Astrocyte (in vitro differentiated cells and primary cell): ENCODE measurements at regions not wholly inside any gene's neighbourhood (a gene's known extent, or its start where the extent isn't known, plus 50 kb on each side); places are given as distances from the start of the nearest gene placed in this dataset.
"Not testable (repeated sequence)": the region's sequence is repeated elsewhere in the genome, so short reads cannot be mapped to it uniquely, and the experiment has no call there.

Experiments
- EZH2 ChIP-seq: IDR thresholded peaks from 2 replicates; pipeline ENCODE4 v1.6.1; 2012; ENCODE audit warnings: mild to moderate bottlenecking, low read length, inconsistent platforms; ENCODE audit not compliant: insufficient read depth
- TF ChIP-seq, protein P1 (sequence below): IDR thresholded peaks from 2 replicates; pipeline ENCODE4 v1.5.1; 2011; ENCODE audit warnings: low read depth, mild to moderate bottlenecking, inconsistent platforms, low read length, moderate library complexity; ENCODE audit not compliant: insufficient read depth

DNA sequence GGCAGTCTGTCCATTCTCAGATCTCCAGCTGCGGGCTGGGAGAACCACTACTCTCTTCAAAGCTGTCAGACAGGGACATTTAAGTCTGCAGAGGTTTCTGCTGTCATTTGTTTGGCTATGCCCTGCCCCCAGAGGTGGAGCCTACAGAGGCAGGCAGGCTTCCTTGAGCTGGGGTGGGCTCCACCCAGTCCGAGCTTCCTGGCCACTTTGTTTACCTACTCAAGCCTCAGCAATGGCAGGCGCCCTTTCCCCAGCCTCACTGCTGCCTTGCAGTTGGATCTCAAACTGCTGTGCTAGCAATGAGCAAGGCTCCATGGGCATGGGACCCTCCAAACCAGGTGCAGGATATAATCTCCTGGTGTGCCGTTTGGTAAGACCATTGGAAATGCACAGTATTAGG, 1154.5 kb upstream of the ACO1 start:
- TF ChIP-seq, protein P1, sequence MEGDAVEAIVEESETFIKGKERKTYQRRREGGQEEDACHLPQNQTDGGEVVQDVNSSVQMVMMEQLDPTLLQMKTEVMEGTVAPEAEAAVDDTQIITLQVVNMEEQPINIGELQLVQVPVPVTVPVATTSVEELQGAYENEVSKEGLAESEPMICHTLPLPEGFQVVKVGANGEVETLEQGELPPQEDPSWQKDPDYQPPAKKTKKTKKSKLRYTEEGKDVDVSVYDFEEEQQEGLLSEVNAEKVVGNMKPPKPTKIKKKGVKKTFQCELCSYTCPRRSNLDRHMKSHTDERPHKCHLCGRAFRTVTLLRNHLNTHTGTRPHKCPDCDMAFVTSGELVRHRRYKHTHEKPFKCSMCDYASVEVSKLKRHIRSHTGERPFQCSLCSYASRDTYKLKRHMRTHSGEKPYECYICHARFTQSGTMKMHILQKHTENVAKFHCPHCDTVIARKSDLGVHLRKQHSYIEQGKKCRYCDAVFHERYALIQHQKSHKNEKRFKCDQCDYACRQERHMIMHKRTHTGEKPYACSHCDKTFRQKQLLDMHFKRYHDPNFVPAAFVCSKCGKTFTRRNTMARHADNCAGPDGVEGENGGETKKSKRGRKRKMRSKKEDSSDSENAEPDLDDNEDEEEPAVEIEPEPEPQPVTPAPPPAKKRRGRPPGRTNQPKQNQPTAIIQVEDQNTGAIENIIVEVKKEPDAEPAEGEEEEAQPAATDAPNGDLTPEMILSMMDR = not testable (repeated sequence)
- TF ChIP-seq EZH2 = not testable (repeated sequence)
